ENCODE measurements at regions not wholly inside any gene's neighbourhood (a gene's known extent, or its start where the extent isn't known, plus 50 kb on each side); places are given as distances from the start of the nearest gene placed in this dataset.
"Not testable (repeated sequence)": the region's sequence is repeated elsewhere in the genome, so short reads cannot be mapped to it uniquely, and the experiment has no call there.

GRCh38 chr1:198846556-198846955 lies 207.7 kb downstream of the PTPRC start:
- no peak for DNase-seq
- Histone ChIP-seq H3K4me3 (no peak overlapping the region), H3K9me3 (no peaks in the 10 kb centered on the region), H3K4me1 (peaks cover 0 to 5% of the 10 kb centered on the region in 2 donors), H3K27me3 (no peaks in the 10 kb centered on the region), H3K27ac (no peak overlapping the region), H3K36me3 (no peaks in the 10 kb centered on the region)
- intact Hi-C loops (cut with DNase I; ENCODE audit: low total_unique reads): no loop called here
- no peak for ATAC-seq
- TF ChIP-seq CTCF (IDR thresholded peaks at IDR 0.05 in 4 of 5, conservative IDR thresholded peaks at IDR 0.05 in 1 of 5) (no peak), POLR2A (IDR thresholded peaks at IDR 0.05) (no peak)
- in situ Hi-C loops (cut with MboI; ENCODE audit: low sequenced_read_pairs in 4 of 4): no loop called here

GRCh38 chr1:198848206-198848605 lies 209.4 kb downstream of the PTPRC start:
- H3K4me3 ChIP-seq: no peak overlapping the region
- in situ Hi-C loops (cut with MboI; ENCODE audit: low sequenced_read_pairs in 4 of 4): no loop called here
- H3K36me3 ChIP-seq: no peaks in the 10 kb centered on the region
- DNase-seq: no peak
- H3K27me3 ChIP-seq: no peaks in the 10 kb centered on the region
- no peak overlapping the region for H3K27ac ChIP-seq
- no peaks in the 10 kb centered on the region for H3K9me3 ChIP-seq
- peaks cover 0 to 5% of the 10 kb centered on the region in 2 donors for H3K4me1 ChIP-seq
- intact Hi-C loops (cut with DNase I; ENCODE audit: low total_unique reads): no loop called here
- no peak for TF ChIP-seq POLR2A (IDR thresholded peaks at IDR 0.05)
- TF ChIP-seq CTCF (IDR thresholded peaks at IDR 0.05 in 4 of 5, conservative IDR thresholded peaks at IDR 0.05 in 1 of 5): no peak
- ATAC-seq: no peak

- intact Hi-C loops (cut with DNase I; ENCODE audit: low total_unique reads) (no loop called here), in situ Hi-C loops (cut with MboI; ENCODE audit: low sequenced_read_pairs in 4 of 4) (no loop called here)
- H3K27ac ChIP-seq: no peak overlapping the region
- TF ChIP-seq POLR2A (IDR thresholded peaks at IDR 0.05) (no peak), CTCF (IDR thresholded peaks at IDR 0.05 in 4 of 5, conservative IDR thresholded peaks at IDR 0.05 in 1 of 5) (no peak)
- peaks cover 0 to 5% of the 10 kb centered on the region in 2 donors for H3K4me1 ChIP-seq
- no peaks in the 10 kb centered on the region for H3K9me3 ChIP-seq
- DNase-seq: no peak
- no peaks in the 10 kb centered on the region for H3K27me3 ChIP-seq
- no peaks in the 10 kb centered on the region for H3K36me3 ChIP-seq
- H3K4me3 ChIP-seq: no peak overlapping the region
- ATAC-seq: no peak
These were observed 209.8 kb downstream of the PTPRC start for GRCh38 chr1:198848649-198849048.

GRCh38 chr1:198849093-198849492 lies 210.3 kb downstream of the PTPRC start:
- H3K27ac ChIP-seq: no peak overlapping the region
- H3K4me3 ChIP-seq: no peak overlapping the region
- ATAC-seq (no peak), DNase-seq (no peak)
- H3K4me1 ChIP-seq: peaks cover 0 to 5% of the 10 kb centered on the region in 2 donors
- no peaks in the 10 kb centered on the region for H3K27me3 ChIP-seq
- H3K36me3 ChIP-seq: no peaks in the 10 kb centered on the region
- intact Hi-C loops (cut with DNase I; ENCODE audit: low total_unique reads): no loop called here
- H3K9me3 ChIP-seq: no peaks in the 10 kb centered on the region
- in situ Hi-C loops (cut with MboI; ENCODE audit: low sequenced_read_pairs in 4 of 4): no loop called here
- no peak for TF ChIP-seq CTCF (IDR thresholded peaks at IDR 0.05 in 4 of 5, conservative IDR thresholded peaks at IDR 0.05 in 1 of 5)

GRCh38 chr1:198850196-198850595 lies 211.4 kb downstream of the PTPRC start:
- in situ Hi-C loops (cut with MboI; ENCODE audit: low sequenced_read_pairs in 4 of 4): no loop called here
- intact Hi-C loops (cut with DNase I; ENCODE audit: low total_unique reads): no loop called here
- H3K4me3 ChIP-seq: no peak overlapping the region

GRCh38 chr1:198850966-198851365 lies 212.1 kb downstream of the PTPRC start:
- DNase-seq; intact Hi-C loops (cut with DNase I; ENCODE audit: low total_unique reads); H3K4me3 ChIP-seq; H3K27me3 ChIP-seq; H3K9me3 ChIP-seq; in situ Hi-C loops (cut with MboI; ENCODE audit: low sequenced_read_pairs in 4 of 4); H3K4me1 ChIP-seq; H3K27ac ChIP-seq; H3K36me3 ChIP-seq; ATAC-seq: not testable (repeated sequence)

More at GRCh38 chr1:198850196-198850595, 211.4 kb downstream of the PTPRC start:
- TF ChIP-seq POLR2A (IDR thresholded peaks at IDR 0.05) (no peak), CTCF (IDR thresholded peaks at IDR 0.05 in 4 of 5, conservative IDR thresholded peaks at IDR 0.05 in 1 of 5) (no peak)
- ATAC-seq (no peak), DNase-seq (no peak)
- Histone ChIP-seq H3K27me3 (no peaks in the 10 kb centered on the region), H3K36me3 (no peaks in the 10 kb centered on the region), H3K9me3 (no peaks in the 10 kb centered on the region), H3K4me1 (peaks cover 0 to 5% of the 10 kb centered on the region in 2 donors), H3K27ac (no peak overlapping the region)

All from gastrocnemius medialis (tissue), 4 donors.